WTC11 (cell line): ENCODE measurements at regions not wholly inside any gene's neighbourhood (a gene's known extent, or its start where the extent isn't known, plus 50 kb on each side); places are given as distances from the start of the nearest gene placed in this dataset.
"Not testable (repeated sequence)": the region's sequence is repeated elsewhere in the genome, so short reads cannot be mapped to it uniquely, and the experiment has no call there.

ENCODE experiments used
- ATF3 ChIP-seq: sonication (generic); formaldehyde crosslinking; conservative IDR thresholded peaks from 2 replicates; pipeline ENCODE4 v1.8.1; 2022; ENCODE audit warnings: mild to moderate bottlenecking, missing genetic modification reagents
- CREB1 ChIP-seq: sonication (generic); formaldehyde crosslinking; IDR thresholded peaks from 2 replicates; pipeline ENCODE4 v1.8.0; 2023; ENCODE audit warnings: mild to moderate bottlenecking, missing genetic modification reagents
- CTCF ChIP-seq: fragments of 200-600 bp; IDR thresholded peaks from 2 replicates; pipeline ENCODE4 v1.8.0; 2022; ENCODE audit warnings: antibody characterized with exemption
- ELF4 ChIP-seq: sonication (generic); formaldehyde crosslinking; IDR thresholded peaks from 2 replicates; pipeline ENCODE4 v1.8.1; 2022; ENCODE audit warnings: low read depth, mild to moderate bottlenecking, moderate library complexity, missing genetic modification reagents
- IRF2 ChIP-seq: sonication (generic); formaldehyde crosslinking; IDR thresholded peaks from 2 replicates; pipeline ENCODE4 v1.8.0; 2022; ENCODE audit warnings: low read depth, missing genetic modification reagents, borderline replicate concordance
- JUN ChIP-seq: sonication (generic); formaldehyde crosslinking; IDR thresholded peaks from 2 replicates; pipeline ENCODE4 v1.8.0; 2023; ENCODE audit warnings: mild to moderate bottlenecking, missing genetic modification reagents
- KAT7 ChIP-seq: sonication (generic); formaldehyde crosslinking; IDR thresholded peaks from 2 replicates; pipeline ENCODE4 v1.8.1; 2023; ENCODE audit warnings: missing genetic modification reagents, mild to moderate bottlenecking, borderline replicate concordance
- MAX ChIP-seq: sonication (generic); formaldehyde crosslinking; IDR thresholded peaks from 2 replicates; pipeline ENCODE4 v1.8.0; 2022; ENCODE audit warnings: mild to moderate bottlenecking, missing genetic modification reagents
- MLX ChIP-seq: sonication (generic); formaldehyde crosslinking; IDR thresholded peaks from 2 replicates; pipeline ENCODE4 v1.8.1; 2023; ENCODE audit warnings: mild to moderate bottlenecking, missing genetic modification reagents, moderate library complexity
- ZNF263 ChIP-seq: sonication (generic); formaldehyde crosslinking; IDR thresholded peaks from 2 replicates; pipeline ENCODE4 v1.8.1; 2022; ENCODE audit warnings: low read depth, mild to moderate bottlenecking, moderate library complexity, missing genetic modification reagents
- ZNF416 ChIP-seq: fragments of 250-450 bp; sonication (Bioruptor Pico); IDR thresholded peaks from 2 replicates; pipeline ENCODE4 v1.9.0; 2021; ENCODE audit warnings: mild to moderate bottlenecking, inconsistent platforms

- not testable (repeated sequence) for TF ChIP-seq ATF3 (CRISPR knock-in tag); CTCF; MAX (CRISPR knock-in tag); ZNF416 (CRISPR knock-in tag); KAT7 (CRISPR knock-in tag); ZNF263 (CRISPR knock-in tag); JUN (CRISPR knock-in tag); CREB1 (CRISPR knock-in tag); MLX (CRISPR knock-in tag); IRF2; ELF4 (CRISPR knock-in tag)
Measured at GRCh38 chr9:67153501-67153900, 161.2 kb upstream of the SPATA31A3 start.
